ENCODE measurements at regions not wholly inside any gene's neighbourhood (a gene's known extent, or its start where the extent isn't known, plus 50 kb on each side); places are given as distances from the start of the nearest gene placed in this dataset.

GRCh38 chr1:234716908-234717375 lies 107.0 kb upstream of the IRF2BP2 start:
- DNase-seq: no peak
- no peaks in the 10 kb centered on the region for H3K36me3 ChIP-seq
- intact Hi-C loops (cut with DNase I; ENCODE audit: low total_unique reads): no loop called here
- no peaks in the 10 kb centered on the region for H3K27me3 ChIP-seq
- no peak for TF ChIP-seq CTCF (IDR thresholded peaks at IDR 0.05)
- no peak for TF ChIP-seq POLR2A (IDR thresholded peaks at IDR 0.05)
- H3K27ac ChIP-seq: peak overlapping the region; percentile 96 to 98
- peaks cover 19 to 26% of the 10 kb centered on the region in 2 donors for H3K4me1 ChIP-seq
- no peaks in the 10 kb centered on the region for H3K9me3 ChIP-seq
- H3K4me3 ChIP-seq: no peak overlapping the region

- H3K4me1 ChIP-seq: peaks cover 13 to 17% of the 10 kb centered on the region in 2 donors
Measured at GRCh38 chr1:234715252-234716014, 105.5 kb upstream of the IRF2BP2 start.

GRCh38 chr1:234713859-234714258 lies 103.9 kb upstream of the IRF2BP2 start:
- Histone ChIP-seq H3K27ac (no peak overlapping the region), H3K36me3 (no peaks in the 10 kb centered on the region), H3K27me3 (no peaks in the 10 kb centered on the region), H3K4me1 (peaks cover 9 to 10% of the 10 kb centered on the region in 2 donors), H3K9me3 (no peaks in the 10 kb centered on the region), H3K4me3 (no peak overlapping the region)
- intact Hi-C loops (cut with DNase I; ENCODE audit: low total_unique reads): no loop called here
- no peak for DNase-seq
- TF ChIP-seq CTCF (IDR thresholded peaks at IDR 0.05) (no peak), POLR2A (IDR thresholded peaks at IDR 0.05) (no peak)

More at GRCh38 chr1:234715252-234716014, 105.5 kb upstream of the IRF2BP2 start:
- TF ChIP-seq POLR2A (IDR thresholded peaks at IDR 0.05) (no peak), CTCF (IDR thresholded peaks at IDR 0.05) (no peak)
- peak overlapping the region; percentile 96 to 98 for H3K27ac ChIP-seq
- no peaks in the 10 kb centered on the region for H3K36me3 ChIP-seq
- no peaks in the 10 kb centered on the region for H3K9me3 ChIP-seq
- H3K27me3 ChIP-seq: no peaks in the 10 kb centered on the region
- no peak for DNase-seq
- intact Hi-C loops (cut with DNase I; ENCODE audit: low total_unique reads): no loop called here
- no peak overlapping the region for H3K4me3 ChIP-seq

- no peaks in the 10 kb centered on the region for H3K36me3 ChIP-seq
- H3K9me3 ChIP-seq: no peaks in the 10 kb centered on the region
- no peak for DNase-seq
- no peak overlapping the region for H3K27ac ChIP-seq
- peaks cover 9 to 10% of the 10 kb centered on the region in 2 donors for H3K4me1 ChIP-seq
- TF ChIP-seq CTCF (IDR thresholded peaks at IDR 0.05): no peak
- TF ChIP-seq POLR2A (IDR thresholded peaks at IDR 0.05): no peak
- H3K27me3 ChIP-seq: no peaks in the 10 kb centered on the region
- intact Hi-C loops (cut with DNase I; ENCODE audit: low total_unique reads): no loop called here
- H3K4me3 ChIP-seq: no peak overlapping the region
Measured at GRCh38 chr1:234713440-234713839, 103.5 kb upstream of the IRF2BP2 start.

GRCh38 chr1:234712891-234713305 lies 102.9 kb upstream of the IRF2BP2 start:
- no peaks in the 10 kb centered on the region for H3K9me3 ChIP-seq
- TF ChIP-seq CTCF (IDR thresholded peaks at IDR 0.05) (no peak), POLR2A (IDR thresholded peaks at IDR 0.05) (no peak)
- no peak overlapping the region for H3K4me3 ChIP-seq
- H3K36me3 ChIP-seq: no peaks in the 10 kb centered on the region
- peaks cover 9 to 10% of the 10 kb centered on the region in 2 donors for H3K4me1 ChIP-seq
- H3K27me3 ChIP-seq: no peaks in the 10 kb centered on the region
- no peak for DNase-seq
- intact Hi-C loops (cut with DNase I; ENCODE audit: low total_unique reads): no loop called here
- no peak overlapping the region for H3K27ac ChIP-seq

Data from uterus (tissue), 3 donors.